ENCODE measurements at regions not wholly inside any gene's neighbourhood (a gene's known extent, or its start where the extent isn't known, plus 50 kb on each side); places are given as distances from the start of the nearest gene placed in this dataset.
A peak's percentile ranks its signal among the peaks of the same experiment; 100 is the strongest.
"Not testable (repeated sequence)": the region's sequence is repeated elsewhere in the genome, so short reads cannot be mapped to it uniquely, and the experiment has no call there.

- DNase-seq (ENCODE audit: low read depth in 2 of 3, low spot score in 2 of 3), result no peak
Measured at GRCh38 chr4:141448490-141448889, 187.9 kb upstream of the IL15 start.

GRCh38 chr4:141449927-141450326 is 186.5 kb upstream of the IL15 start:
- no peak for DNase-seq (ENCODE audit: low read depth in 2 of 3, low spot score in 2 of 3)

- no peak for DNase-seq (ENCODE audit: low read depth in 2 of 3, low spot score in 2 of 3)
Measured at GRCh38 chr4:141455651-141456050, 180.7 kb upstream of the IL15 start.

- no peak for DNase-seq (ENCODE audit: low read depth in 2 of 3, low spot score in 2 of 3)
Measured at GRCh38 chr4:141457653-141458052, 178.7 kb upstream of the IL15 start.

GRCh38 chr4:141458501-141458900 is 177.9 kb upstream of the IL15 start:
- DNase-seq (ENCODE audit: low read depth in 2 of 3, low spot score in 2 of 3), result peak in 1 of 3 donors; percentile 17

GRCh38 chr4:141459020-141459419 is 177.4 kb upstream of the IL15 start:
- no peak for DNase-seq (ENCODE audit: low read depth in 2 of 3, low spot score in 2 of 3)

GRCh38 chr4:141462361-141462760 is 174.0 kb upstream of the IL15 start:
- no peak for DNase-seq (ENCODE audit: low read depth in 2 of 3, low spot score in 2 of 3)

GRCh38 chr4:141463678-141464077 is 172.7 kb upstream of the IL15 start:
- no peak for DNase-seq (ENCODE audit: low read depth in 2 of 3, low spot score in 2 of 3)

GRCh38 chr4:141464366-141464765 is 172.0 kb upstream of the IL15 start:
- DNase-seq (ENCODE audit: low read depth in 2 of 3, low spot score in 2 of 3), result peak in 1 of 3 donors; percentile 11

GRCh38 chr4:141465171-141465570 is 171.2 kb upstream of the IL15 start:
- no peak for DNase-seq (ENCODE audit: low read depth in 2 of 3, low spot score in 2 of 3)

- DNase-seq (ENCODE audit: low read depth in 2 of 3, low spot score in 2 of 3), result no peak
Measured at GRCh38 chr4:141467225-141467624, 169.2 kb upstream of the IL15 start.

- DNase-seq (ENCODE audit: low read depth in 2 of 3, low spot score in 2 of 3), result no peak
Measured at GRCh38 chr4:141469392-141469791, 167.0 kb upstream of the IL15 start.

- no peak for DNase-seq (ENCODE audit: low read depth in 2 of 3, low spot score in 2 of 3)
Measured at GRCh38 chr4:141473026-141473540, 163.3 kb upstream of the IL15 start.

GRCh38 chr4:141473952-141474351 is 162.4 kb upstream of the IL15 start:
- DNase-seq (ENCODE audit: low read depth in 2 of 3, low spot score in 2 of 3), result no peak

GRCh38 chr4:141480950-141481349 is 155.4 kb upstream of the IL15 start:
- DNase-seq (ENCODE audit: low read depth in 2 of 3, low spot score in 2 of 3), result no peak

GRCh38 chr4:141484298-141484697 is 152.1 kb upstream of the IL15 start:
- DNase-seq (ENCODE audit: low read depth in 2 of 3, low spot score in 2 of 3), result not testable (repeated sequence)

GRCh38 chr4:141486375-141486997 is 149.9 kb upstream of the IL15 start:
- no peak for DNase-seq (ENCODE audit: low read depth in 2 of 3, low spot score in 2 of 3)

- no peak for DNase-seq (ENCODE audit: low read depth in 2 of 3, low spot score in 2 of 3)
Measured at GRCh38 chr4:141497627-141498026, 138.8 kb upstream of the IL15 start.

- DNase-seq (ENCODE audit: low read depth in 2 of 3, low spot score in 2 of 3), result no peak
Measured at GRCh38 chr4:141499261-141499853, 137.0 kb upstream of the IL15 start.

GRCh38 chr4:141501395-141501794 is 135.0 kb upstream of the IL15 start:
- DNase-seq (ENCODE audit: low read depth in 2 of 3, low spot score in 2 of 3), result no peak

- no peak for DNase-seq (ENCODE audit: low read depth in 2 of 3, low spot score in 2 of 3)
Measured at GRCh38 chr4:141501931-141502330, 134.5 kb upstream of the IL15 start.

- no peak for DNase-seq (ENCODE audit: low read depth in 2 of 3, low spot score in 2 of 3)
Measured at GRCh38 chr4:141502755-141503154, 133.6 kb upstream of the IL15 start.

GRCh38 chr4:141503260-141503659 is 133.1 kb upstream of the IL15 start:
- DNase-seq (ENCODE audit: low read depth in 2 of 3, low spot score in 2 of 3), result no peak

Measured in hematopoietic multipotent progenitor cell (in vitro differentiated cells).